Stomach (tissue), 4 donors: ENCODE measurements at regions not wholly inside any gene's neighbourhood (a gene's known extent, or its start where the extent isn't known, plus 50 kb on each side); places are given as distances from the start of the nearest gene placed in this dataset.

Source experiments
- CTCF ChIP-seq, 7 experiments: fragments of 450-650 bp in 4 of 7; fragments of 200-600 bp in 3 of 7; sonication (generic) in 3 of 7; IDR thresholded peaks; one replicate each; pipeline ENCODE4 v1.5.1; 2016 to 2019; ENCODE audit warnings: antibody characterized with exemption in 7 of 7, control low read depth in 2 of 7, mild to moderate bottlenecking in 1 of 7
- EP300 ChIP-seq: sonication (generic); formaldehyde crosslinking; IDR thresholded peaks from one replicate; pipeline ENCODE4 v1.6.1; 2017; ENCODE audit warnings: antibody characterized with exemption
- POLR2AphosphoS5 ChIP-seq, 3 donors: sonication (generic); formaldehyde crosslinking; IDR thresholded peaks; one replicate each; pipeline ENCODE4 v1.6.1; 2016; ENCODE audit warnings: antibody characterized with exemption in 3 of 3

DNA sequence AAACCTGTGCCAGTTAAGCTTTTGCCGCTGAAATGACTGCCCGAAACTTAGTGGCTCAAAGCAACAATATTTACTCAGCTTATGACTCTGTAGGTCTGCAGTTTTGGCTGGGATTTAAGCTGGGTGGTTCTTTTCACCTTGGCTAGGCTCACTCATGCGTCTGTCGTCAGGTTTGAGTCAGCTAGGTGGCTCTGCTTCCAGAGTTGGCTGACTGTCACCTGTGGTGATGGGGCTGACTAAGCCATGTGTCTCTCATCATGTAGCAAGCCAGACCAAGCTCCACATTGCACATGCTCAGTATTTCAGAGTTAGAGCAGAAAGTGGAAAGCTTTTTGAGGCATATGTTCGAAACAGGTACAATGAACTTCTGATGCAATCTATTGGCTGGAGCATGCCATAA is 354.8 kb downstream of the MEIS1 start:
- TF ChIP-seq CTCF (IDR thresholded peaks at IDR 0.05) (no peak), EP300 (no peak), POLR2AphosphoS5 (IDR thresholded peaks at IDR 0.05) (peak in 1 of 3 donors; percentile 27)
